ENCODE measurements at regions not wholly inside any gene's neighbourhood (a gene's known extent, or its start where the extent isn't known, plus 50 kb on each side); places are given as distances from the start of the nearest gene placed in this dataset.

DNA sequence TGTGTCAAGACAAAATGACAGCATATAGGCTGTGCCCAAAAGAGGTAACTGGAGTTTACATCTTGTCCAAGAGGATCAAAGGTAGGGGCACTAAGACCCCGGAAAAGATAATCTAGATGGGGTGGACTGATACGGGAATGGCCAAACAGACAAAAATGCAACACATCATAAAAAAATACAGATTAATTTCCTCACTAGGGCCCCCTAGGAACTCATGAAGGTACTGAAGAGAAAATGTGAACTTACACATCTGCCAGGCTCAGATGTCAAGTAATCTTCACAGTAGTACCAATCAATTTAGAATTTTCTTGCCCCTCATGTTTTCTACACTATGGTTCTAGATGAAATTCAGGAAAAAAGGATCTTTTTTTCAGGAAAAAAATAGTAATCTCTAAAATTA, 115.6 kb upstream of the REG3A start:
- H3K4me1 ChIP-seq (ENCODE audit: control insufficient read depth, insufficient read depth, low read length), result no peaks in the 10 kb centered on the region
- DNase-seq (ENCODE audit: low read depth in 4 of 6, low spot score in 6 of 6), result no peak

DNA sequence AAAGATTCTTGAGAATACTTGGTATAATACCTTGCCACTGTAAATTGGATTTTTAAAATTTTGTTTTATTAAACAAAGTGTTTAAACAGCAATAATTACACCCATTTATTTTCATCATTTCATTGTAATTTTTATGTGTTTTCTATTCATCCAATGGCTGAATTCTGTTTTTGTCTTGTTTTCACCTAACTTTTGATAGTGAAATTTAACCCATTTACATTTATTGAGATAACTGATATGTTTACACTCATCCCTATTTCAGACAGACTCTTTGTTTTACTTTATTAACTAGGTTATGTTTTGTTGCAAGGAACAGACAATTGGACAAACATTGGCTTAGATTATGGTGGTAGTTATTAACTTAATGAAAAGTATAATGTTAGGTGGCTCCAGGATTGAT, 113.1 kb upstream of the REG3A start:
- H3K27me3 ChIP-seq (ENCODE audit: control insufficient read depth, insufficient read depth, low read length), result no peaks in the 10 kb centered on the region
- H3K27ac ChIP-seq (ENCODE audit: low read depth, low read length), result no peak overlapping the region
- H3K36me3 ChIP-seq (ENCODE audit: control insufficient read depth, insufficient read depth, low read length), result no peaks in the 10 kb centered on the region
- no peaks in the 10 kb centered on the region for H3K4me1 ChIP-seq (ENCODE audit: control insufficient read depth, insufficient read depth, low read length)
- no peak overlapping the region for H3K4me3 ChIP-seq (ENCODE audit: low read depth, low read length)
- H3K9me3 ChIP-seq (ENCODE audit: control insufficient read depth, insufficient read depth, low read length), result no peaks in the 10 kb centered on the region
- no peak for DNase-seq (ENCODE audit: low read depth in 4 of 6, low spot score in 6 of 6)

More for the DNA sequence above, 115.6 kb upstream of the REG3A start:
- Histone ChIP-seq H3K27ac (ENCODE audit: low read depth, low read length) (no peak overlapping the region), H3K9me3 (ENCODE audit: control insufficient read depth, insufficient read depth, low read length) (no peaks in the 10 kb centered on the region), H3K27me3 (ENCODE audit: control insufficient read depth, insufficient read depth, low read length) (no peaks in the 10 kb centered on the region), H3K36me3 (ENCODE audit: control insufficient read depth, insufficient read depth, low read length) (no peaks in the 10 kb centered on the region), H3K4me3 (ENCODE audit: low read depth, low read length) (no peak overlapping the region)
- no CpG with 5 or more reads among the region's 2 CpGs for WGBS (ENCODE audit: insufficient coverage)

DNA sequence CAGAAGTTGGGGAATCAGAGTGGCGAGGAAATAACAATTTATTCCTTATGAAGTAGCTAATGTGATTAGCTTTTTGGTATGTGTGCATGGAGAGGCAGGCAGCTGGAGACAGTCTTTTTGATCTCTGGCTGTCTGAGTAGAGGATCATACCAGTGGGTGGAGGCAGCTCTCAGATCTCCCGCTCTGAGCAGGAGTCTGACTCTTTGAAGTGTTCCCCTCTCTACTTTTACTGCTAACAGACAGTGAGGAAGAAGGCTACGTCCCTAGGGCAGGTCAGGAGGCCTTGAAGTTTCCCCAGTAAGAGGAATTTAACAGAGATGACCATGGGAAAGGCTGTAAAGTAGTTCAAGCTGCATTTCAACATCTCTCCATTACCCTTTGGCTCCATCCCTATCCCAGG, 111.9 kb upstream of the REG3A start:
- 83% methylated on average over 1 of the region's 3 CpGs for WGBS (ENCODE audit: insufficient coverage)
- no peaks in the 10 kb centered on the region for H3K27me3 ChIP-seq (ENCODE audit: control insufficient read depth, insufficient read depth, low read length)
- H3K4me1 ChIP-seq (ENCODE audit: control insufficient read depth, insufficient read depth, low read length), result no peaks in the 10 kb centered on the region
- H3K4me3 ChIP-seq (ENCODE audit: low read depth, low read length), result no peak overlapping the region
- no peaks in the 10 kb centered on the region for H3K9me3 ChIP-seq (ENCODE audit: control insufficient read depth, insufficient read depth, low read length)
- no peak for DNase-seq (ENCODE audit: low read depth in 4 of 6, low spot score in 6 of 6)
- no peak overlapping the region for H3K27ac ChIP-seq (ENCODE audit: low read depth, low read length)
- no peaks in the 10 kb centered on the region for H3K36me3 ChIP-seq (ENCODE audit: control insufficient read depth, insufficient read depth, low read length)

DNA sequence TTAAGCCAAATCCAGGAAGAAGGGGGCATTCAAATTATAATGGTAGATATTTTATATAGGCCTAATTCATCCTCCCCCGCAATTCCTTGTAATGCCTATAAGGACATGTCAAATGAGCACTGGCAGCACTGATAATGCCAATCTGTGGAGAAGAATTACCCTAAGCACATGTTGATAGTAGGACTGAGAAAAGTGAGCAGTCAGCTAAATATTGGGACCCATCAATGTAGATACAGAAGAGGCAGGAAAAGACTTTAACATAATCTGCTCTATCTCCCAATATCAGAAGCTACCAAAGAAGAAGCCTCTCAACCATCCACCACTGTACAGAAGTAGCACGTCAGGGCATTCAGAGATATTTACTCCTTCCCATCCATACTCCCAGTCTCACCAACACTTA, 101.3 kb upstream of the REG3A start:
- no peak overlapping the region for H3K27ac ChIP-seq (ENCODE audit: low read depth, low read length)
- 100% methylated on average over 1 of the region's 2 CpGs for WGBS (ENCODE audit: insufficient coverage)
- H3K4me3 ChIP-seq (ENCODE audit: low read depth, low read length), result no peak overlapping the region
- no peaks in the 10 kb centered on the region for H3K4me1 ChIP-seq (ENCODE audit: control insufficient read depth, insufficient read depth, low read length)
- H3K27me3 ChIP-seq (ENCODE audit: control insufficient read depth, insufficient read depth, low read length), result no peaks in the 10 kb centered on the region
- H3K9me3 ChIP-seq (ENCODE audit: control insufficient read depth, insufficient read depth, low read length), result no peaks in the 10 kb centered on the region
- H3K36me3 ChIP-seq (ENCODE audit: control insufficient read depth, insufficient read depth, low read length), result no peaks in the 10 kb centered on the region
- no peak for DNase-seq (ENCODE audit: low read depth in 4 of 6, low spot score in 6 of 6)

DNA sequence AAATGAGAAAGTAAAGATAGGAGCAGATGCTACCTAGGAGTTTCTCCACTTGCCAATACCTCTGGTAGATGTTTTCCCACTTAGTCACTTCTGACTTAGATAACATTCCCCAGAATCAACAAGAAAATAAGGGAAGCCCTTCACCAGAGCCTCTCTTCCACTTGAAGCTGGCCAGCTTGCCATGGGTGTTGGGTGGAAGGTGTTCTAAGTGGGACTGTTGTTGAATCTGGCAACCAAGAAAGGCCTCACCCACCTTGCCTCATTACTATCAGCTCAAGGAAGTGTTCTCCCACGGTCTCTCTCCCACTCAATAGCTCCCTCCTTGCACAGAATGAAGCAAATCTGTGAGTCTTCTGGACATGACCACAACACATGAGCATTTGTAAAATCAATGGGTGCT, 100.4 kb upstream of the REG3A start:
- no CpG with 5 or more reads among the region's 1 CpG for WGBS (ENCODE audit: insufficient coverage)
- no peaks in the 10 kb centered on the region for H3K9me3 ChIP-seq (ENCODE audit: control insufficient read depth, insufficient read depth, low read length)
- DNase-seq (ENCODE audit: low read depth in 4 of 6, low spot score in 6 of 6), result no peak

DNA sequence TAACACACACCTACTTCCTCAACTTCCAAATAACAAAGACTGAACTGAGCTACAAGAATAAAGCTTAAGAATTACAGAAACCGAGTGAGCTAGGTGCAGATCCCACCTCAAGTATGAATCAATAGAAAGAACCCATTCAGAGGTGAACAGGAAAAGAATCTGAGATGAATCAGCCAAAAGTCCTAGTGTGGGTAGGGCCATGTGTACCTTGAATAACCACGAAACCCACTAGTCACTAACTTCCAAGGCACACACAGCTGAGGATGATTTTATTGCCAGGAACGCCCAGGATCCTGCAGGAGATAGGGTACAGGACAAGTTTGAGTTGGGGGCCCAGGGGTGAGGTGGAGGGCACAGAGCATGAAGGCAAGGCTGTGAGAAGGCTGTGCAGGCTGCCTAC, 99.7 kb upstream of the REG3A start:
- Histone ChIP-seq H3K4me3 (ENCODE audit: low read depth, low read length) (no peak overlapping the region), H3K9me3 (ENCODE audit: control insufficient read depth, insufficient read depth, low read length) (no peaks in the 10 kb centered on the region), H3K4me1 (ENCODE audit: control insufficient read depth, insufficient read depth, low read length) (no peaks in the 10 kb centered on the region), H3K27me3 (ENCODE audit: control insufficient read depth, insufficient read depth, low read length) (no peaks in the 10 kb centered on the region), H3K36me3 (ENCODE audit: control insufficient read depth, insufficient read depth, low read length) (no peaks in the 10 kb centered on the region), H3K27ac (ENCODE audit: low read depth, low read length) (no peak overlapping the region)
- WGBS (ENCODE audit: insufficient coverage), result no CpG with 5 or more reads among the region's 3 CpGs
- no peak for DNase-seq (ENCODE audit: low read depth in 4 of 6, low spot score in 6 of 6)

More for the DNA sequence above, 100.4 kb upstream of the REG3A start:
- H3K4me3 ChIP-seq (ENCODE audit: low read depth, low read length), result no peak overlapping the region
- H3K27ac ChIP-seq (ENCODE audit: low read depth, low read length), result no peak overlapping the region
- H3K27me3 ChIP-seq (ENCODE audit: control insufficient read depth, insufficient read depth, low read length), result no peaks in the 10 kb centered on the region
- no peaks in the 10 kb centered on the region for H3K4me1 ChIP-seq (ENCODE audit: control insufficient read depth, insufficient read depth, low read length)
- no peaks in the 10 kb centered on the region for H3K36me3 ChIP-seq (ENCODE audit: control insufficient read depth, insufficient read depth, low read length)

DNA sequence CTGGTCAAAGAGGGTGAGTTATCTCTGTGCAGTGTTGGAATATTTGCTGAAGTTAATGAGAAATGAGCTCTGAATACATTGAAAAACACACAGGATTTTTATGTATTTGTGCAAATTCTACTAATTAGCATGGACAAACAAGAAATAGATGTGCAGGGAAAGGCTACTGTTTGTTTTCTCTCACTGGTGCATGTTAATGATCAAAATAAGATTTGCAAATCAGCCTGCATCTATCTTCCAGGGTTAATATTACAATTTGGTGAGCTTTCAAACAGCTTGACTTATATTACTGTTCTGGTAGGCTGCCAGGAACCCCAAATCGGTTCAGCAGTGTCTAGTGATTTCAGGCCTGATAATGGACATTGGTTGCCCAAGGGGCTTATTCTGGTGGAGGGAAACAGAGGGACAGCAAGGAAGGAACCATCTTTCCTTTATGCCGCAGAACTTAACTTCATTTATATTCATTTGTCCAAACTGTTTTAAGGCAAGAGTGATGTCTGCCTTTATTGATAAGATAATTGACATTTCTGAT, 93.8 kb upstream of the REG3A start:
- H3K27me3 ChIP-seq (ENCODE audit: control insufficient read depth, insufficient read depth, low read length), result no peaks in the 10 kb centered on the region
- H3K36me3 ChIP-seq (ENCODE audit: control insufficient read depth, insufficient read depth, low read length), result no peaks in the 10 kb centered on the region
- H3K4me3 ChIP-seq (ENCODE audit: low read depth, low read length), result no peak overlapping the region
- H3K27ac ChIP-seq (ENCODE audit: low read depth, low read length), result no peak overlapping the region
- DNase-seq (ENCODE audit: low read depth in 4 of 6, low spot score in 6 of 6), result no peak
- no peaks in the 10 kb centered on the region for H3K9me3 ChIP-seq (ENCODE audit: control insufficient read depth, insufficient read depth, low read length)
- no peaks in the 10 kb centered on the region for H3K4me1 ChIP-seq (ENCODE audit: control insufficient read depth, insufficient read depth, low read length)
- no CpG with 5 or more reads among the region's 2 CpGs for WGBS (ENCODE audit: insufficient coverage)

DNA sequence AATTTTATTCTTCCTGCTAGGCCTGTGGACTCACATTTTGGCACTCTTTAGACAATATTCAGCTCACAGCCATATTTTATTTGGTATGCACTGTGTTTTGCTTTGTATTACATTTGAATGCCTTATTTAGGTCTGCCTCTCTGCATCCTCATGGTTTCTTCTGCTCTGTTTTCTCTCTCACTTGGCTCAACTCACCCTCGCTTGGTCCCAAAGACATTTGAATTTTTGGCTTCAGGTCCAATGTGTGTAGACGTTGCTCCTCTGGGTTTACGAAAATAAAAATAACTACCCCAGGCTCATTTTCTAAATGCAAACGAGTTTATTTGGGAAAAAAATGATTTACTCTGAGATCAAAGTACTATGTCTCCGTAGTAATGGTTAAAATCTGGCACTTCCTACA, 91.1 kb upstream of the REG3A start:
- Histone ChIP-seq H3K4me1 (ENCODE audit: control insufficient read depth, insufficient read depth, low read length) (no peaks in the 10 kb centered on the region), H3K36me3 (ENCODE audit: control insufficient read depth, insufficient read depth, low read length) (no peaks in the 10 kb centered on the region), H3K27me3 (ENCODE audit: control insufficient read depth, insufficient read depth, low read length) (no peaks in the 10 kb centered on the region), H3K4me3 (ENCODE audit: low read depth, low read length) (no peak overlapping the region), H3K9me3 (ENCODE audit: control insufficient read depth, insufficient read depth, low read length) (no peaks in the 10 kb centered on the region), H3K27ac (ENCODE audit: low read depth, low read length) (no peak overlapping the region)
- 83% methylated on average over 1 of the region's 5 CpGs for WGBS (ENCODE audit: insufficient coverage)
- peak in 2 of 6 donors; percentile 37 to 76 for DNase-seq (ENCODE audit: low read depth in 4 of 6, low spot score in 6 of 6)

DNA sequence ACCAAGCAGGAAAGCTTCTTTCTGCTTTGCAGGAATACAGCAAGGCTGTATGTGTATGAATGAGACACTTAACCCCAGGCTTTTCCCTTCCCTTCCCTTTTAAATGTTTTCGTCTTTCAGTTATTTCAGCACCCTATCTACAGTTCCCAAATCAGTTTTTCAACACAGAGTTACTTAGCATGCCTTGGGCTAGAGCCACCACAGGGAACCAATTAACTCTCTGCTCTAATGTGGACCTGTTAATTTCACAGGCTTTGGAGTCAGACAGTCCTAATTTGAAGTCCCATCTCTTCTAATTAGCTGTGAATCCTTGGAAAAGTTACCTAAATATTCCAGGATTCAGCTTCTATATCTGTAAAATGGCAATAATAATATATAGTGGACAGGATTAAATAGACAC, 89.2 kb upstream of the REG3A start:
- Histone ChIP-seq H3K4me1 (ENCODE audit: control insufficient read depth, insufficient read depth, low read length) (no peaks in the 10 kb centered on the region), H3K9me3 (ENCODE audit: control insufficient read depth, insufficient read depth, low read length) (no peaks in the 10 kb centered on the region), H3K4me3 (ENCODE audit: low read depth, low read length) (no peak overlapping the region), H3K36me3 (ENCODE audit: control insufficient read depth, insufficient read depth, low read length) (no peaks in the 10 kb centered on the region), H3K27ac (ENCODE audit: low read depth, low read length) (no peak overlapping the region), H3K27me3 (ENCODE audit: control insufficient read depth, insufficient read depth, low read length) (no peaks in the 10 kb centered on the region)
- 80% methylated on average over 1 of the region's 1 CpG for WGBS (ENCODE audit: insufficient coverage)
- peak in 1 of 6 donors; percentile 45 for DNase-seq (ENCODE audit: low read depth in 4 of 6, low spot score in 6 of 6)

DNA sequence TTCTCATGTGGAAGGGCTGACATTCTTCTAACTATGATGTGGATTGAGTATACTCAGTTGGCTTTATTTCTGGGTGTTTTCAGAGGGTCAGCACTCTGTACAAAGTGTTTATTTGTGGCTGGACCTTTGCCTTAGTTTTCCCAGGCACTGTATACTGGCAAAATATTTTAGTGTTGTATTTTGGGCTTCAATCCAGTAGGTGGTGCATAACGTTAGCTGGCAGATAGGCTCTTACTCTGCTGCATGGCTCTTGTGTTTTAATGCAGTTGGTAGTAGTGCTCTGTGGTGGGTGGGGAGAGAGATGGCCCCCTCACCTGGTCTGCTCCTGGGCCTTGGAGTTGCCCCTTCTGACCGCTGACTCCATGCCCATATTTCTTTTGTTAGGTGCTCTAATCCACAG, 75.6 kb upstream of the REG3A start:
- Histone ChIP-seq H3K4me1 (ENCODE audit: control insufficient read depth, insufficient read depth, low read length) (no peaks in the 10 kb centered on the region), H3K4me3 (ENCODE audit: low read depth, low read length) (no peak overlapping the region), H3K36me3 (ENCODE audit: control insufficient read depth, insufficient read depth, low read length) (no peaks in the 10 kb centered on the region), H3K9me3 (ENCODE audit: control insufficient read depth, insufficient read depth, low read length) (no peaks in the 10 kb centered on the region), H3K27me3 (ENCODE audit: control insufficient read depth, insufficient read depth, low read length) (no peaks in the 10 kb centered on the region), H3K27ac (ENCODE audit: low read depth, low read length) (no peak overlapping the region)
- WGBS (ENCODE audit: insufficient coverage), result 68% methylated on average over 2 of the region's 2 CpGs
- no peak for DNase-seq (ENCODE audit: low read depth in 4 of 6, low spot score in 6 of 6)

All from spinal cord (tissue), 9 donors.